GM03348 (cell line): ENCODE measurements at regions not wholly inside any gene's neighbourhood (a gene's known extent, or its start where the extent isn't known, plus 50 kb on each side); places are given as distances from the start of the nearest gene placed in this dataset.

ENCODE experiments used
- DNase-seq: peaks from one replicate; pipeline ENCODE4 v3.0.0; 2012; ENCODE audit warnings: low spot score

DNA sequence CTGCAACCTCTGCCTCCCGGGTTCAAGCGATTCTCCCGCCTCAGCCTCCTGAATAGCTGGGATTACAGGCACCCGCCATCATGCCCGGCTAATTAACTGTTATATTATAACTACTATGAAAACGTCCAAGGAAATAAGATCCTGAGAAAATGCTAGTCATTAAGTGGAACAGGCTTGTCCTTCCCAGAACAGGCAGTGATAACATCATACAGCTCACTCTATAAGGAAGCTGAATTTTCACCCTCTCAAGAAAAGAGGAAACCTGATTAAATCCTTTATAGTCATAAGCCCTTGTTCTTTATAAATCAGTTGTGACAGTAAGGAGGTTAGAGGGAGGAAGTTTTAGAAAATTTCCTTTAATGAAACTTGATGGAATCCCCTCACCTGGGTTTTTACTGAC, 163.9 kb upstream of the CLINT1 start:
- DNase-seq = no peak

DNA sequence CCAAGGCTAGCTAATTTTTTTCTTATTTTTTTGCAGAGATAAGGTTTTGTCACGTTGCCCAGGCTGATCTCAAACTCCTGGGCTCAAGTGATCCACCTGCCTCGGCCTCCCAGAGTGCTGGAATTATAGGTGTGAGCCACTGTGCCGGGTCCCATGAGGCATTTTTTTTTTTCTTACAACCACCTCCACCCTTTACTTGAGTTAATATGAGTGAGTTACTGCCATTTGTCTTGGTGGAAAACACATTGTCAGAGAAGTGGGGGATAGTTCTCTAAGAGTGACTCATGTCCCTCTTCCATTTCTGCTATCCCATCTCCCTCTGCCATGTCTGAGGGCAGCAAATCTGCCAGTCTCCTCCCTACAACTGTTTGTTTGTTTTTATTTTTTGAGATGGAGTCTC, 163.4 kb upstream of the CLINT1 start:
- no peak for DNase-seq

DNA sequence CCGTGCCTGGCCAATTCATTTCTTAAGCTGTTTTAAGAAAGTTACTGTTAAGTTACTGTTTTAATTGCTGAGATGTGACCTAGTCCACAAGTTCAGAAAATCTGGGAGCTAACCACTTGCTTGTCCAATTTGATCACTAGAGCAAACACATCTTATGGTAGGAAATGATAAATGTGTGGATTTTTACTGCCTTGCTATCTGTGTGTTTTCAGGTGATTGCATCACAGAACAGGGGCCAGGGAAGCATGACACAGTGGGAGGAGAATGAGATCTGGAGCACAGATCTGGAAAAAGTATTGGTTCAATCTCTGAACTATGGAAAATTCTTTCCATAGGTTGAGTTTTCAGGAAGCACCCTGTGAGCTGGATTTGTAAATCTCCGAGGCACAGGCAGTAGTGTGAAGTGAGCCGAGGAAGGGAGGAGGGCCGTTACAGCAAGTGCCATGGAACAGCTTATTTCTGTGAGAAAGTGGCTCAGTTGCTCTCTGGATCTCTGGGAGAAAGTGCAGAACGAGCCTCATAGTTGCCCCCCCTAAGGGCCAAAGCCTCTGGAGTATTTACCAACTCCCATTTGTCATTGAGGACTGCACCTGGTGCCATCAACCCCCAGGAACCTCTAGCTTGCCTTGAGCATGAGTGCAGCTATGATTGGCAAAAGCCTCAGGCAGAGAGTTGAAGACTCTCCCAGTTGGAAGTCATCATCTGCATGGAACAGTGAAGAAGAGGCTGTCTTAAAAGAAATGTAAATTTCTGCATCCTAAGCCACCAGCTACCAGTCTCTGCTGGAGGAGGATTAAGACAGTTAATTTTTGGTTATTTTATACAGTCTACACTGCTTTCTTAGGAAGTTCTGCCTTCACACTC, 161.8 kb upstream of the CLINT1 start:
- DNase-seq = no peak

DNA sequence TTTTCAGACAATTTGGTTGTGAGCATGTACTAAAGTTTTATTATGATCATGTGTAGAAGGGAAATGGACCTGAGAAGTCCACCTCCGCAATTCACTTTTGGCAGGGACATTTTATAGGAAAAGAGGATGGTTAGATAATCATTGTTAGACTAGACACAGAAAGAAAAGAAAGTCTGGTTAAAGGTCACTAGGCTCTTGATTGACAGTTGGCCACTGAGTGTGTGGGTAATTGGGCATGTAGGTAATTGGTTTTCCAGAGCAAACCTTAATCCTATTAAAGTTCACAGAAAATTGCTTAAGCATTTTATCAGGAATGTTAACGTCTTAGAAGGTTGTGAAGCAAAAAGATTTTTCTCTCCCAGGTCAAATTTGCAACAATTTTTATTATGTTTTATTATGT, 158.5 kb upstream of the CLINT1 start:
- DNase-seq = no peak

GRCh38 chr5:158014372-158014771, 155.4 kb upstream of the CLINT1 start:
- no peak for DNase-seq

GRCh38 chr5:158013939-158014338, 155.0 kb upstream of the CLINT1 start:
- peak; percentile 50 for DNase-seq

DNA sequence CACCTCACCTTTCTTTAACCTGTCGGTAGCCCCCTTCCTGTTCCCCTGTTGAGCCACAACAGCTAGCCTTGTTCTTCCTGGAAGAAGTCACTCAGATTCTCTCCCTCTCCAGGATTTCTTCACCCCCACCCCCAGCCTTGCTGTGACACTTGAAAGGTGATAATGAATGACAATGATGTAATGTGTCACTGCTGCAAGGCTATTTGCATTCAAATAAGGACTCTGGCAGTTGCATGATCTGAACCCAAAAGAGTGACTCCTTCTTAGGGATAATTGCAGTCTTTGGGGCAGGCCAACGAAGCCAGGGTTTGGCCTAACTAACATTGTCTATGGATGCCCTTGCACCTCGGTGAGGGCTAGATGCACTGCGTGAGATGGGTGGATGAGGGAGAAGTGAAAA, 154.4 kb upstream of the CLINT1 start:
- no peak for DNase-seq

GRCh38 chr5:158011422-158011821, 152.5 kb upstream of the CLINT1 start:
- DNase-seq = no peak

GRCh38 chr5:158010831-158011230, 151.9 kb upstream of the CLINT1 start:
- DNase-seq = no peak

- no peak for DNase-seq
Observed at GRCh38 chr5:158007336-158007735, 148.4 kb upstream of the CLINT1 start.

DNA sequence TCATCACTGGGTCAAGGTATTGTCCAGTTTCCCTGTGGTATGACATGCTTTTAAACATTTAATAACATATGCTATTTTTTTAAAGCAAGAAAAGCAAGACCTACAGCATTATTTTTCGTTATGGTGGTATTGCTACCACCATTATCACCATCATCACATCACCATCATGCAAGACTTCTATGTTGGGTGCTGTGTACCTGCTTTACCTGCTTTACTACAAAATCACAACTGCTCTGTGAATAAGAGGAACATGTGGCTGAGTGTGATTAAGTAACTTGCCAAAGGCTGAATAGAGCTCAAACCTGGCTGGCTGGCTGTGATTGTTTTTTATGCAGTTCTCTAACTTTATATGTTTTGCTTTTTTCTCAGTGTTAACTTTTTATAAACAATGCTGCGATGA, 140.8 kb upstream of the CLINT1 start:
- DNase-seq = no peak

DNA sequence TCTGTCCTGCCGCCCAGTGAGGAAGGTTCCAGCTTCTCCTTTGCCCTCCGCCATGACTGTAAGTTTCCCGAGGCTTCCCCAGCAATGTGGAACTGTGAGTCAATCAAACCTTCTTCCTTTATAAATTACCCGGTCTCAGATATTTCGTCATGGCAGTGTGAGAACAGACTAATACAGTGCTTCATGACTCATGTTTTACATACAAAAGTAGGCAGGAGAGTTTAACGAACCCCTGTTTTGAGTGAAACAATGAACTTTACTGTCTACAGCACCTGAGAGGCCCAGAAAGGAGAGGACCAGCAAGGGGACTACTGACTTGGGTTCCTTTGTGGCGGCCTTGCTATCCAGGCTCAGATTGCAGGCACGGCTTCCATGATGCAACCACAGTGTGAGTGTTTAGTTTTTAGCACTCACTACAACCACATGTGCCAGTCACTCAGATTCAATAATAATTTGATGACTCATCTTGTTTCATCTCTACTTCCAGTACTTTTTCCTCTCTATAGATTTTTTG, 139.1 kb upstream of the CLINT1 start:
- no peak for DNase-seq

DNA sequence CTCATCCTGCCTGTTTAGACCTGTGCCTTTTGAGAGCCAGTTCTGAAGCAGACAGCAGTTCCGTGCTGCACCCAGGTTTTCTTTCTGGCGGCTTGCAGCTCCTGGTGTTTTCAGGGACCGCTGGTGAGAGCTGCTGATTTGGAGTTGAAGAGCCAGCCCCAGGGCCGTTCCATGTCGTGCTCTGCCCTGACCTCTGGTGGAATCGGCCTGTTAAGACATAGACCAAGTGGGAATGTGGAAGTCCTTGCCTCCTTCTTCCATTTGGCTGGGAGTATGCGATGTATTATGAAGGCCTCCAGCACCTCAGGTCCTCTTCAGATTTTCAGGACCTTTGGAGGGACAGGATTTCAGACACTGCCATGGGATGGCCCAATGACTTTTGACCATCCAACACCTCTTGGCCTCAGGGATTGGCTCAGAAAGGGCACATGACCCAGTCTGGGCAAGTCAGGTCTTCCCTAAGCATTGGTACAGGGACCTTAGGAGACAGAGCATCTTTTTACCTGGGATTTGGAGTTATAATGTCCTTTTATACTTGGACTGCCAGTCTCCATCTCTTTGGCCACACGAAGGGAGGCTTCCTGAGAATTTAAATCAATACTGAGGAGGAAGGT, 136.1 kb upstream of the CLINT1 start:
- peak; percentile 88 for DNase-seq

GRCh38 chr5:157993986-157994691, 135.2 kb upstream of the CLINT1 start:
- no peak for DNase-seq

GRCh38 chr5:157993201-157993600, 134.3 kb upstream of the CLINT1 start:
- no peak for DNase-seq

- no peak for DNase-seq
Observed at GRCh38 chr5:157990583-157991181, 131.7 kb upstream of the CLINT1 start.

- DNase-seq = no peak
Observed at GRCh38 chr5:157989296-157989695, 130.4 kb upstream of the CLINT1 start.

- DNase-seq = no peak
Observed at GRCh38 chr5:157987259-157987658, 128.3 kb upstream of the CLINT1 start.

DNA sequence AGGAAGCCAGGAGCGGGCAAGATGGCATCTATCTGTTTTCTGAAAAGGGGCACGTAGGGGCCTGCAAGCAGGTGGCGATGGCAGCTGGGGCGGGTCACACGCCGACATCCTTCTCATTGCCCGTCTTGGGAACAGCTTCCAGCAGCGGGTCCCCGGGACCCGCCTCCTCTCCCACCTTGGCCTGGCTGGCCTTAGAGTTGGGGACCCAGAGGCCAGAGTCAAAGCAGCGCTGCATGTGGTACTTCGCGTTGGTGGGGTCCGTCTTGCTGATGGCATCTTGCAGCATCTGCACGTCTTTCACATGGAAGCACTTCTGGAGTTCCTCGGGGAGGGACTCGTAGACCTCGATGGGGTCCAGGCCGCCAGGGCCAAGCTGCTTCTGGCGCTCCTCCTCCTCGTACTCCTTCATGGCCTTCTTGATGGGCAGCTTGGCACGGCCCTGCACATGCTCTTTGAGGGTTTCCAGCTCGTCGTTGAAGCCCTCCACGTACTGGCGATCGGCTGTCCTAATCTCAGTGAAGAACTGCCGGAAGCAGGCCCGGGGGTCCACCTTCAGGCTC, 127.6 kb upstream of the CLINT1 start:
- no peak for DNase-seq

DNA sequence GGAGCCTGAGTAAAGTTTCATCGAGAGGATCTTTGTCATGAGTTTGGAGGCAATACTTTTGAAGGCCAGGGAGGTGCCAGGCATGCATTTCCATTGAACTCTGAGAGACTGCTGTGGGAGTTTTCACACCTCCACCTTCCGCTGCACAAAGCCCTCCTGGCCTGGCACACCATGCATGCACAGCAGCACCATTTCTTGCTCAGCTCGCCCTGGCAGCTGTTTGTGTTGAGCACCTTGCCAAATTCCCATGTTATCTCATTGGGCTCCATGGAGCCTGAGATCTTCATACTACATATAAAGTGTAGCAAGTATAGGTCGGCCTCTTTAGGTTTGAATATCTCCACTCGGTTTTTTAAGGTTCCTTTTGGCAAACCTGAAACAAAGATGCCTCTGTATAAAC, 125.7 kb upstream of the CLINT1 start:
- no peak for DNase-seq

DNA sequence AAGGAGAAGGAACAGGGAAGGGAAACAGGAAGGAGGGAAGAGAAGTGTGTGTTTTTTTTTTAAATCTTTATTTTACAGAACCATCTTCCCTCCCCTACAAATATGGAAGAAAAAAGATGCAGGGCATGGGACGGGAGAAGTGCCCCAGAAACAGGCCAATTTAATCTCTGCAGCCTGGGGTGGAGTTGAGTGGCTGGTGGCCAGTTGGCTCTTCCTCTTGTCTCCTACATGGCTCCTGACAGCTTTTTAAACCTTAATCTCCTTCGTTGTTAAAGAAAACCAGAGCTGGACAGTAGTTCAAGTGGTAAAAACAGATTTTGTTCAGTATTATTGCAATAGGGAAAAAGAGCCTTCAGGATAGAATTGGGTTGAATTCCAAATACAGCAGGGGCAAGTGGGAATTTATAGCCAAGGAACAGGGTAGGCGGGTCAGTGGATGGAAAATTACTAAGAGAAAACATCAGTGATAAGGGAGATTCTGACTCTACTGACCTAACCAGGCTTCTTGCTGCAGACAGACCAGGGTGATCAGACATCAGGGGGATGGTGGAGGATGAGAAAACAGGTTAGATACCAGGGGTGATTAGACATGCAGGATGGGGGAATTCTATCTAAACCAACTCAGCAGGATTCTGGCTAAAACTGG, 125.1 kb upstream of the CLINT1 start:
- no peak for DNase-seq

DNA sequence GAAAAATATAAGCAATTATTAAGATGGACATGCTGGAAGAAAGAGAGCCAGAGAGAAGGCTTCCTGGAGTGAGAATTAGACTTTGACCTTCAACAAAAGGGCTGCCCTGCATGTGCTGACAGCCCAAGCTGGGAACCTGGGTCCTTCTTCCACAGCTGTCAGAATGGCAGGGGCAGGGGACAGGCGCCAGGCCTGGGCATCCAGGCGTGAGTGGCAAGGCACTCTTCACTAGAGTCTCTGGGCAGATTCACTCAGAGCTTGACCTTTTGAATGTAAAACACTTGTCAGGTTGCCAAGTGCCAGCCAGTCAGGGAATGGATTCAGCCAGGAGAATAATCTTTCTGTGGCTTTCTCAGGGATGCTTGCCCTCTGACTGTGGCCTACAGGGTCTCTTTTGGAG, 119.1 kb upstream of the CLINT1 start:
- no peak for DNase-seq
